ENCODE measurements at regions not wholly inside any gene's neighbourhood (a gene's known extent, or its start where the extent isn't known, plus 50 kb on each side); places are given as distances from the start of the nearest gene placed in this dataset.

GRCh38 chr9:99359336-99359735 lies 137.3 kb downstream of the SEC61B start:
- peaks cover 7% of the 10 kb centered on the region for H3K4me1 ChIP-seq

DNA sequence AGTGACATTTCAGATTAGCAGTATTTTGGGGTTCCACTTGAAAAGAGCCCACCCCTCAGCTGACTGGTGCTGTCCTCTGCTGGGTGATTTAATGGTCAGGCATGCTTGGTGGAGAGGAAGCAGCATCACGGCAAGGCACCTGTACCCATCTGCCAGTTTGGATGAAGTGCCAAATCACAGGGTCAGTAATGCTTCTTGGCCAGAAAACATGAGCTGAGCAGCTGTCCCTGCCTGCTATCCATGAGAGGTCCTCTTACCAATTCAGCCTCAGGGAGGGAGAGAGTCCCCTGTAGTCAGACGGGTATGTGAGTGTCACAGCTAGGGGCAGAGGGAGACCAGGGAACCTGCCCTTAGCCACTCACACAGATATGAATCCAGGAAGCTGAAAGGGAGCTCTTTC lies 137.9 kb downstream of the SEC61B start:
- Histone ChIP-seq H3K9me3 (no peaks in the 10 kb centered on the region), H3K4me3 (ENCODE audit: low read depth, low read length) (no peak overlapping the region), H3K4me1 (peaks cover 7% of the 10 kb centered on the region), H3K27me3 (no peaks in the 10 kb centered on the region), H3K36me3 (no peaks in the 10 kb centered on the region)
- DNase-seq = no peak
- TF ChIP-seq, protein P1, sequence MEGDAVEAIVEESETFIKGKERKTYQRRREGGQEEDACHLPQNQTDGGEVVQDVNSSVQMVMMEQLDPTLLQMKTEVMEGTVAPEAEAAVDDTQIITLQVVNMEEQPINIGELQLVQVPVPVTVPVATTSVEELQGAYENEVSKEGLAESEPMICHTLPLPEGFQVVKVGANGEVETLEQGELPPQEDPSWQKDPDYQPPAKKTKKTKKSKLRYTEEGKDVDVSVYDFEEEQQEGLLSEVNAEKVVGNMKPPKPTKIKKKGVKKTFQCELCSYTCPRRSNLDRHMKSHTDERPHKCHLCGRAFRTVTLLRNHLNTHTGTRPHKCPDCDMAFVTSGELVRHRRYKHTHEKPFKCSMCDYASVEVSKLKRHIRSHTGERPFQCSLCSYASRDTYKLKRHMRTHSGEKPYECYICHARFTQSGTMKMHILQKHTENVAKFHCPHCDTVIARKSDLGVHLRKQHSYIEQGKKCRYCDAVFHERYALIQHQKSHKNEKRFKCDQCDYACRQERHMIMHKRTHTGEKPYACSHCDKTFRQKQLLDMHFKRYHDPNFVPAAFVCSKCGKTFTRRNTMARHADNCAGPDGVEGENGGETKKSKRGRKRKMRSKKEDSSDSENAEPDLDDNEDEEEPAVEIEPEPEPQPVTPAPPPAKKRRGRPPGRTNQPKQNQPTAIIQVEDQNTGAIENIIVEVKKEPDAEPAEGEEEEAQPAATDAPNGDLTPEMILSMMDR (IDR thresholded peaks at IDR 0.05; ENCODE audit: low read depth, low read length) = peak; percentile 20; the same call in 1 of the 2 replicates

More at GRCh38 chr9:99359336-99359735, 137.3 kb downstream of the SEC61B start:
- TF ChIP-seq, protein P1 (IDR thresholded peaks at IDR 0.05; ENCODE audit: low read depth, low read length) = no peak
- H3K27me3 ChIP-seq = no peaks in the 10 kb centered on the region
- no peaks in the 10 kb centered on the region for H3K9me3 ChIP-seq
- no peak for DNase-seq
- H3K4me3 ChIP-seq (ENCODE audit: low read depth, low read length) = no peak overlapping the region
- H3K36me3 ChIP-seq = no peaks in the 10 kb centered on the region

GRCh38 chr9:99361817-99362216 lies 139.7 kb downstream of the SEC61B start:
- no peaks in the 10 kb centered on the region for H3K36me3 ChIP-seq
- no peak for DNase-seq
- H3K9me3 ChIP-seq = no peaks in the 10 kb centered on the region
- no peak overlapping the region for H3K4me3 ChIP-seq (ENCODE audit: low read depth, low read length)
- peaks cover 7% of the 10 kb centered on the region for H3K4me1 ChIP-seq
- TF ChIP-seq, protein P1 (IDR thresholded peaks at IDR 0.05; ENCODE audit: low read depth, low read length) = no peak
- H3K27me3 ChIP-seq = no peaks in the 10 kb centered on the region

- TF ChIP-seq, protein P1 (IDR thresholded peaks at IDR 0.05; ENCODE audit: low read depth, low read length) = no peak
- no peaks in the 10 kb centered on the region for H3K27me3 ChIP-seq
- no peak for DNase-seq
- no peaks in the 10 kb centered on the region for H3K36me3 ChIP-seq
- peaks cover 7% of the 10 kb centered on the region for H3K4me1 ChIP-seq
- no peak overlapping the region for H3K4me3 ChIP-seq (ENCODE audit: low read depth, low read length)
- H3K9me3 ChIP-seq = no peaks in the 10 kb centered on the region
These were observed 140.2 kb downstream of the SEC61B start for GRCh38 chr9:99362321-99362720.

GRCh38 chr9:99363509-99363908 lies 141.4 kb downstream of the SEC61B start:
- no peak for DNase-seq
- Histone ChIP-seq H3K9me3 (no peaks in the 10 kb centered on the region), H3K27me3 (no peaks in the 10 kb centered on the region), H3K4me1 (no peaks in the 10 kb centered on the region; the same call in none of the 2 replicates), H3K4me3 (ENCODE audit: low read depth, low read length) (no peak overlapping the region), H3K36me3 (no peaks in the 10 kb centered on the region)
- TF ChIP-seq, protein P1 (IDR thresholded peaks at IDR 0.05; ENCODE audit: low read depth, low read length) = no peak

GRCh38 chr9:99365233-99365980 lies 143.3 kb downstream of the SEC61B start:
- no peaks in the 10 kb centered on the region for H3K9me3 ChIP-seq
- H3K4me3 ChIP-seq (ENCODE audit: low read depth, low read length) = no peak overlapping the region
- no peaks in the 10 kb centered on the region for H3K27me3 ChIP-seq
- H3K4me1 ChIP-seq = no peaks in the 10 kb centered on the region; the same call in none of the 2 replicates
- DNase-seq = no peak
- TF ChIP-seq, protein P1 (IDR thresholded peaks at IDR 0.05; ENCODE audit: low read depth, low read length) = no peak
- no peaks in the 10 kb centered on the region for H3K36me3 ChIP-seq

All from BE2C (cell line).